22Rv1 (cell line): ENCODE measurements at regions not wholly inside any gene's neighbourhood (a gene's known extent, or its start where the extent isn't known, plus 50 kb on each side); places are given as distances from the start of the nearest gene placed in this dataset.

ENCODE experiments used
- ZFX ChIP-seq: fragments of 450-650 bp; IDR thresholded peaks from 2 replicates; pipeline ENCODE4 v1.6.1; 2017; ENCODE audit warnings: antibody characterized with exemption, borderline replicate concordance
- TF ChIP-seq, protein P1 (sequence below): fragments of 450-650 bp; IDR thresholded peaks from 2 replicates; pipeline ENCODE4 v1.5.1; 2017; ENCODE audit warnings: mild to moderate bottlenecking

GRCh38 chr11:19374151-19374569 is 133.4 kb upstream of the E2F8 start:
- TF ChIP-seq, protein P1, sequence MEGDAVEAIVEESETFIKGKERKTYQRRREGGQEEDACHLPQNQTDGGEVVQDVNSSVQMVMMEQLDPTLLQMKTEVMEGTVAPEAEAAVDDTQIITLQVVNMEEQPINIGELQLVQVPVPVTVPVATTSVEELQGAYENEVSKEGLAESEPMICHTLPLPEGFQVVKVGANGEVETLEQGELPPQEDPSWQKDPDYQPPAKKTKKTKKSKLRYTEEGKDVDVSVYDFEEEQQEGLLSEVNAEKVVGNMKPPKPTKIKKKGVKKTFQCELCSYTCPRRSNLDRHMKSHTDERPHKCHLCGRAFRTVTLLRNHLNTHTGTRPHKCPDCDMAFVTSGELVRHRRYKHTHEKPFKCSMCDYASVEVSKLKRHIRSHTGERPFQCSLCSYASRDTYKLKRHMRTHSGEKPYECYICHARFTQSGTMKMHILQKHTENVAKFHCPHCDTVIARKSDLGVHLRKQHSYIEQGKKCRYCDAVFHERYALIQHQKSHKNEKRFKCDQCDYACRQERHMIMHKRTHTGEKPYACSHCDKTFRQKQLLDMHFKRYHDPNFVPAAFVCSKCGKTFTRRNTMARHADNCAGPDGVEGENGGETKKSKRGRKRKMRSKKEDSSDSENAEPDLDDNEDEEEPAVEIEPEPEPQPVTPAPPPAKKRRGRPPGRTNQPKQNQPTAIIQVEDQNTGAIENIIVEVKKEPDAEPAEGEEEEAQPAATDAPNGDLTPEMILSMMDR: no peak
- TF ChIP-seq ZFX: no peak
